ENCODE measurements at regions not wholly inside any gene's neighbourhood (a gene's known extent, or its start where the extent isn't known, plus 50 kb on each side); places are given as distances from the start of the nearest gene placed in this dataset.

GRCh38 chr6:146865756-146866379 is 267.1 kb downstream of the ADGB start:
- DNase-seq (ENCODE audit: low read depth) = no peak
- no peak overlapping the region for H3K4me3 ChIP-seq (ENCODE audit: low read depth, low read length)
- no peak for TF ChIP-seq CTCF (IDR thresholded peaks at IDR 0.05; ENCODE audit: insufficient read depth, low read length)

GRCh38 chr6:146866731-146867414 is 268.1 kb downstream of the ADGB start:
- no peak overlapping the region for H3K4me3 ChIP-seq (ENCODE audit: low read depth, low read length)
- no peak for DNase-seq (ENCODE audit: low read depth)
- no peak for TF ChIP-seq CTCF (IDR thresholded peaks at IDR 0.05; ENCODE audit: insufficient read depth, low read length)

- TF ChIP-seq CTCF (IDR thresholded peaks at IDR 0.05; ENCODE audit: insufficient read depth, low read length) = no peak
- DNase-seq (ENCODE audit: low read depth) = no peak
- no peak overlapping the region for H3K4me3 ChIP-seq (ENCODE audit: low read depth, low read length)
Measured at GRCh38 chr6:146868671-146869209, 270.0 kb downstream of the ADGB start.

- H3K4me3 ChIP-seq (ENCODE audit: low read depth, low read length) = no peak overlapping the region
- no peak for TF ChIP-seq CTCF (IDR thresholded peaks at IDR 0.05; ENCODE audit: insufficient read depth, low read length)
- no peak for DNase-seq (ENCODE audit: low read depth)
Measured at GRCh38 chr6:146870760-146871159, 272.0 kb downstream of the ADGB start.

GRCh38 chr6:146871611-146872425 is 273.0 kb downstream of the ADGB start:
- H3K4me3 ChIP-seq (ENCODE audit: low read depth, low read length) = no peak overlapping the region
- DNase-seq (ENCODE audit: low read depth) = no peak
- TF ChIP-seq CTCF (IDR thresholded peaks at IDR 0.05; ENCODE audit: insufficient read depth, low read length) = no peak

GRCh38 chr6:146872426-146872785 is 273.6 kb downstream of the ADGB start:
- DNase-seq (ENCODE audit: low read depth) = no peak
- TF ChIP-seq CTCF (IDR thresholded peaks at IDR 0.05; ENCODE audit: insufficient read depth, low read length) = no peak
- no peak overlapping the region for H3K4me3 ChIP-seq (ENCODE audit: low read depth, low read length)
